ENCODE measurements at regions not wholly inside any gene's neighbourhood (a gene's known extent, or its start where the extent isn't known, plus 50 kb on each side); places are given as distances from the start of the nearest gene placed in this dataset.

- no peak overlapping the region for H3K27ac Mint-ChIP-seq
Measured at GRCh38 chr10:131451407-131452015, 140.0 kb upstream of the TCERG1L start.

GRCh38 chr10:131452926-131453720, 141.6 kb upstream of the TCERG1L start:
- H3K36me3 Mint-ChIP-seq (ENCODE audit: low read depth) = no peaks in the 10 kb centered on the region
- H3K4me3 Mint-ChIP-seq = no peak overlapping the region
- no peaks in the 10 kb centered on the region for H3K9me3 Mint-ChIP-seq
- ChIA-PET POLR2A (no interaction called here), CTCF (no interaction called here)
- intact Hi-C loops (cut with DNase I, micrococcal nuclease) = no loop called here
- H3K4me3 ChIP-seq (ENCODE audit: low read length) = peak overlapping the region; percentile 26
- peaks cover 0 to 22% of the 10 kb centered on the region in 2 experiments for H3K9me3 ChIP-seq (ENCODE audit: control insufficient read depth in 1 of 2, insufficient read depth in 1 of 2, low read length in 2 of 2)
- peaks cover 7% of the 10 kb centered on the region for H3K4me1 Mint-ChIP-seq (ENCODE audit: low read depth)
- no peak overlapping the region for H3K27ac ChIP-seq (ENCODE audit: low read depth in 1 of 2, low read length in 2 of 2)
- H3K27ac Mint-ChIP-seq = no peak overlapping the region
- no peak for TF ChIP-seq CTCF (IDR thresholded peaks at IDR 0.05)
- H3K4me1 ChIP-seq (ENCODE audit: insufficient read depth, low read length) = peaks cover 7% of the 10 kb centered on the region
- no peaks in the 10 kb centered on the region for H3K36me3 ChIP-seq (ENCODE audit: insufficient read depth, low read length)
- H3K27me3 ChIP-seq (ENCODE audit: control insufficient read depth in 1 of 2, insufficient read depth in 2 of 2, low read length in 2 of 2) = peaks cover 6 to 13% of the 10 kb centered on the region in 2 experiments
- DNase-seq (no peak), ATAC-seq (ENCODE audit: poor library complexity) (no peak)
- H3K27me3 Mint-ChIP-seq = peaks cover 26% of the 10 kb centered on the region

More at GRCh38 chr10:131451407-131452015, 140.0 kb upstream of the TCERG1L start:
- Histone ChIP-seq H3K4me3 (ENCODE audit: low read length) (no peak overlapping the region), H3K4me1 (ENCODE audit: insufficient read depth, low read length) (peaks cover 7% of the 10 kb centered on the region), H3K27ac (ENCODE audit: low read depth in 1 of 2, low read length in 2 of 2) (no peak overlapping the region), H3K36me3 (ENCODE audit: insufficient read depth, low read length) (no peaks in the 10 kb centered on the region), H3K27me3 (ENCODE audit: control insufficient read depth in 1 of 2, insufficient read depth in 2 of 2, low read length in 2 of 2) (peaks cover 6 to 13% of the 10 kb centered on the region in 2 experiments), H3K9me3 (ENCODE audit: control insufficient read depth in 1 of 2, insufficient read depth in 1 of 2, low read length in 2 of 2) (peaks cover 0 to 22% of the 10 kb centered on the region in 2 experiments)
- intact Hi-C loops (cut with DNase I, micrococcal nuclease) = no loop called here
- DNase-seq = no peak
- no peaks in the 10 kb centered on the region for H3K9me3 Mint-ChIP-seq
- peaks cover 26% of the 10 kb centered on the region for H3K27me3 Mint-ChIP-seq
- no peak for ATAC-seq (ENCODE audit: poor library complexity)
- H3K4me3 Mint-ChIP-seq = no peak overlapping the region
- POLR2A ChIA-PET = no interaction called here
- TF ChIP-seq CTCF (IDR thresholded peaks at IDR 0.05) = no peak
- peaks cover 7% of the 10 kb centered on the region for H3K4me1 Mint-ChIP-seq (ENCODE audit: low read depth)
- H3K36me3 Mint-ChIP-seq (ENCODE audit: low read depth) = no peaks in the 10 kb centered on the region
- CTCF ChIA-PET = interaction anchor here (0.7 kb wide), 1 partner anchor 1037 kb away, joined by 3 read pairs; no protein-coding TSS in a partner anchor

GRCh38 chr10:131453721-131454634, 142.5 kb upstream of the TCERG1L start:
- ATAC-seq (ENCODE audit: poor library complexity) (no peak), DNase-seq (peak; percentile 19 to 69 (median 39))
- H3K9me3 Mint-ChIP-seq = no peaks in the 10 kb centered on the region
- ChIA-PET CTCF (no interaction called here), POLR2A (no interaction called here)
- H3K4me1 ChIP-seq (ENCODE audit: insufficient read depth, low read length) = peaks cover 7% of the 10 kb centered on the region
- H3K27ac Mint-ChIP-seq = no peak overlapping the region
- peak overlapping the region; percentile 42 for H3K4me3 Mint-ChIP-seq
- H3K27me3 Mint-ChIP-seq = peaks cover 26% of the 10 kb centered on the region
- H3K27ac ChIP-seq (ENCODE audit: low read depth in 1 of 2, low read length in 2 of 2) = no peak overlapping the region
- peaks cover 7% of the 10 kb centered on the region for H3K4me1 Mint-ChIP-seq (ENCODE audit: low read depth)
- H3K9me3 ChIP-seq (ENCODE audit: control insufficient read depth in 1 of 2, insufficient read depth in 1 of 2, low read length in 2 of 2) = peaks cover 0 to 20% of the 10 kb centered on the region in 2 experiments
- peak; percentile 75 for TF ChIP-seq CTCF (IDR thresholded peaks at IDR 0.05)
- no peaks in the 10 kb centered on the region for H3K36me3 ChIP-seq (ENCODE audit: insufficient read depth, low read length)
- peaks cover 6 to 13% of the 10 kb centered on the region in 2 experiments for H3K27me3 ChIP-seq (ENCODE audit: control insufficient read depth in 1 of 2, insufficient read depth in 2 of 2, low read length in 2 of 2)
- no peaks in the 10 kb centered on the region for H3K36me3 Mint-ChIP-seq (ENCODE audit: low read depth)
- H3K4me3 ChIP-seq (ENCODE audit: low read length) = peak overlapping the region; percentile 26
- intact Hi-C loops (cut with DNase I, micrococcal nuclease) = no loop called here
